ENCODE measurements at regions not wholly inside any gene's neighbourhood (a gene's known extent, or its start where the extent isn't known, plus 50 kb on each side); places are given as distances from the start of the nearest gene placed in this dataset.
"Not testable (repeated sequence)": the region's sequence is repeated elsewhere in the genome, so short reads cannot be mapped to it uniquely, and the experiment has no call there.

- Histone ChIP-seq H3K4me3 (ENCODE audit: insufficient read depth, low read depth, low read length) (no peak overlapping the region), H3K27me3 (ENCODE audit: control insufficient read depth, insufficient read depth, low read length) (no peaks in the 10 kb centered on the region), H3K36me3 (replicated peaks; ENCODE audit: control insufficient read depth, insufficient read depth, low read length) (no peaks in the 10 kb centered on the region)
- DNase-seq = no peak
Measured at GRCh38 chr2:208584378-208584985, 177.9 kb downstream of the PTH2R start.

- no peak for DNase-seq
- Histone ChIP-seq H3K36me3 (replicated peaks; ENCODE audit: control insufficient read depth, insufficient read depth, low read length) (no peaks in the 10 kb centered on the region), H3K4me3 (ENCODE audit: insufficient read depth, low read depth, low read length) (no peak overlapping the region), H3K27me3 (ENCODE audit: control insufficient read depth, insufficient read depth, low read length) (no peaks in the 10 kb centered on the region)
Measured at GRCh38 chr2:208586516-208586915, 179.9 kb downstream of the PTH2R start.

GRCh38 chr2:208594642-208595385, 188.2 kb downstream of the PTH2R start:
- no peak overlapping the region for H3K4me3 ChIP-seq (ENCODE audit: insufficient read depth, low read depth, low read length)
- H3K36me3 ChIP-seq (replicated peaks; ENCODE audit: control insufficient read depth, insufficient read depth, low read length) = no peaks in the 10 kb centered on the region
- DNase-seq = peak; percentile 6
- H3K27me3 ChIP-seq (ENCODE audit: control insufficient read depth, insufficient read depth, low read length) = no peaks in the 10 kb centered on the region

GRCh38 chr2:208595386-208596275, 189.0 kb downstream of the PTH2R start:
- DNase-seq = no peak
- Histone ChIP-seq H3K36me3 (replicated peaks; ENCODE audit: control insufficient read depth, insufficient read depth, low read length) (no peaks in the 10 kb centered on the region), H3K27me3 (ENCODE audit: control insufficient read depth, insufficient read depth, low read length) (no peaks in the 10 kb centered on the region), H3K4me3 (ENCODE audit: insufficient read depth, low read depth, low read length) (no peak overlapping the region)

GRCh38 chr2:208607694-208608093, 201.1 kb downstream of the PTH2R start:
- Histone ChIP-seq H3K27me3 (ENCODE audit: control insufficient read depth, insufficient read depth, low read length) (no peaks in the 10 kb centered on the region), H3K36me3 (replicated peaks; ENCODE audit: control insufficient read depth, insufficient read depth, low read length) (no peaks in the 10 kb centered on the region), H3K4me3 (ENCODE audit: insufficient read depth, low read depth, low read length) (no peak overlapping the region)
- DNase-seq = no peak

- Histone ChIP-seq H3K36me3 (replicated peaks; ENCODE audit: control insufficient read depth, insufficient read depth, low read length) (no peaks in the 10 kb centered on the region), H3K4me3 (ENCODE audit: insufficient read depth, low read depth, low read length) (no peak overlapping the region), H3K27me3 (ENCODE audit: control insufficient read depth, insufficient read depth, low read length) (no peaks in the 10 kb centered on the region)
- no peak for DNase-seq
Measured at GRCh38 chr2:208608122-208608835, 201.7 kb downstream of the PTH2R start.

- DNase-seq = no peak
- H3K4me3 ChIP-seq (ENCODE audit: insufficient read depth, low read depth, low read length) = no peak overlapping the region
- no peaks in the 10 kb centered on the region for H3K27me3 ChIP-seq (ENCODE audit: control insufficient read depth, insufficient read depth, low read length)
- no peaks in the 10 kb centered on the region for H3K36me3 ChIP-seq (replicated peaks; ENCODE audit: control insufficient read depth, insufficient read depth, low read length)
Measured at GRCh38 chr2:208609166-208609804, 202.7 kb downstream of the PTH2R start.

- H3K4me3 ChIP-seq (ENCODE audit: insufficient read depth, low read depth, low read length); H3K36me3 ChIP-seq (replicated peaks; ENCODE audit: control insufficient read depth, insufficient read depth, low read length); H3K27me3 ChIP-seq (ENCODE audit: control insufficient read depth, insufficient read depth, low read length); DNase-seq: not testable (repeated sequence)
Measured at GRCh38 chr2:208615675-208616074, 209.1 kb downstream of the PTH2R start.

GRCh38 chr2:208618220-208618619, 211.6 kb downstream of the PTH2R start:
- H3K36me3 ChIP-seq (replicated peaks; ENCODE audit: control insufficient read depth, insufficient read depth, low read length) = no peaks in the 10 kb centered on the region
- no peak for DNase-seq
- H3K4me3 ChIP-seq (ENCODE audit: insufficient read depth, low read depth, low read length) = no peak overlapping the region
- no peaks in the 10 kb centered on the region for H3K27me3 ChIP-seq (ENCODE audit: control insufficient read depth, insufficient read depth, low read length)

- Histone ChIP-seq H3K27me3 (ENCODE audit: control insufficient read depth, insufficient read depth, low read length) (no peaks in the 10 kb centered on the region; the same call in 1 of the 2 replicates), H3K4me3 (ENCODE audit: insufficient read depth, low read depth, low read length) (no peak overlapping the region), H3K36me3 (replicated peaks; ENCODE audit: control insufficient read depth, insufficient read depth, low read length) (no peaks in the 10 kb centered on the region)
- no peak for DNase-seq
Measured at GRCh38 chr2:208619993-208620392, 213.4 kb downstream of the PTH2R start.

- no peaks in the 10 kb centered on the region for H3K36me3 ChIP-seq (replicated peaks; ENCODE audit: control insufficient read depth, insufficient read depth, low read length)
- no peak overlapping the region for H3K4me3 ChIP-seq (ENCODE audit: insufficient read depth, low read depth, low read length)
- DNase-seq = no peak
- no peaks in the 10 kb centered on the region; the same call in 1 of the 2 replicates for H3K27me3 ChIP-seq (ENCODE audit: control insufficient read depth, insufficient read depth, low read length)
Measured at GRCh38 chr2:208620487-208620978, 213.9 kb downstream of the PTH2R start.

- Histone ChIP-seq H3K4me3 (ENCODE audit: insufficient read depth, low read depth, low read length) (no peak overlapping the region), H3K36me3 (replicated peaks; ENCODE audit: control insufficient read depth, insufficient read depth, low read length) (no peaks in the 10 kb centered on the region), H3K27me3 (ENCODE audit: control insufficient read depth, insufficient read depth, low read length) (no peaks in the 10 kb centered on the region; the same call in 1 of the 2 replicates)
- no peak for DNase-seq
Measured at GRCh38 chr2:208627110-208627884, 220.7 kb downstream of the PTH2R start.

- Histone ChIP-seq H3K36me3 (replicated peaks; ENCODE audit: control insufficient read depth, insufficient read depth, low read length) (no peaks in the 10 kb centered on the region), H3K27me3 (ENCODE audit: control insufficient read depth, insufficient read depth, low read length) (no peaks in the 10 kb centered on the region; the same call in 1 of the 2 replicates), H3K4me3 (ENCODE audit: insufficient read depth, low read depth, low read length) (no peak overlapping the region)
- DNase-seq = no peak
Measured at GRCh38 chr2:208627916-208628315, 221.3 kb downstream of the PTH2R start.

All from H7 (cell line).